HG03175 (cell line): ENCODE measurements at regions not wholly inside any gene's neighbourhood (a gene's known extent, or its start where the extent isn't known, plus 50 kb on each side); places are given as distances from the start of the nearest gene placed in this dataset.

Source experiments
- ATAC-seq: cut with Tn5 transposase; IDR thresholded peaks from one replicate; pipeline ENCODE4 v1.9.1; 2021; ENCODE audit warnings: mild to moderate bottlenecking, moderate library complexity; ENCODE audit not compliant: unreplicated experiment

GRCh38 chr10:94279835-94280709, 82.7 kb downstream of the NOC3L start:
- peak; percentile 79 for ATAC-seq

GRCh38 chr10:94281654-94282053, 81.1 kb downstream of the NOC3L start:
- no peak for ATAC-seq

- ATAC-seq: no peak
Observed at GRCh38 chr10:94282369-94282768, 80.4 kb downstream of the NOC3L start.
